ENCODE measurements at regions not wholly inside any gene's neighbourhood (a gene's known extent, or its start where the extent isn't known, plus 50 kb on each side); places are given as distances from the start of the nearest gene placed in this dataset.
A peak's percentile ranks its signal among the peaks of the same experiment; 100 is the strongest.
"Not testable (repeated sequence)": the region's sequence is repeated elsewhere in the genome, so short reads cannot be mapped to it uniquely, and the experiment has no call there.

- no peak overlapping the region for H2AFZ ChIP-seq (ENCODE audit: low read depth, low read length)
- no peak for TF ChIP-seq CTCF (IDR thresholded peaks at IDR 0.05; ENCODE audit: borderline replicate concordance, extremely low read depth, low read length, poor library complexity, severe bottlenecking)
- no peak for TF ChIP-seq EZH2 (IDR thresholded peaks at IDR 0.05; ENCODE audit: borderline replicate concordance, low read depth, low read length, severe bottlenecking)
Observed at GRCh38 chr3:106317141-106318055, 448.6 kb upstream of the CBLB start.

GRCh38 chr3:106321438-106321837 is 452.6 kb upstream of the CBLB start:
- not testable (repeated sequence) for H3K9me3 ChIP-seq (ENCODE audit: insufficient read depth, low read length, severe bottlenecking); H3K9ac ChIP-seq (ENCODE audit: low read depth, low read length); H3K4me3 ChIP-seq (ENCODE audit: low read depth in 1 of 2, low read length in 2 of 2); H3K4me2 ChIP-seq (ENCODE audit: insufficient read depth, low read length); H3K4me1 ChIP-seq (ENCODE audit: insufficient read depth, low read length); ATAC-seq (ENCODE audit: insufficient read depth, low read depth); H2AFZ ChIP-seq (ENCODE audit: low read depth, low read length); H3K36me3 ChIP-seq (ENCODE audit: insufficient read depth, low read length); H3K27me3 ChIP-seq (ENCODE audit: insufficient read depth, low read length, poor library complexity); H3K79me2 ChIP-seq (ENCODE audit: insufficient read depth, low read length); H4K20me1 ChIP-seq (ENCODE audit: insufficient read depth, low read length); DNase-seq; H3K27ac ChIP-seq (ENCODE audit: low read length)

More at GRCh38 chr3:106317141-106318055, 448.6 kb upstream of the CBLB start:
- Histone ChIP-seq H3K36me3 (ENCODE audit: insufficient read depth, low read length) (no peaks in the 10 kb centered on the region), H3K4me1 (ENCODE audit: insufficient read depth, low read length) (peaks cover 8% of the 10 kb centered on the region), H3K4me2 (ENCODE audit: insufficient read depth, low read length) (no peak overlapping the region), H3K9ac (ENCODE audit: low read depth, low read length) (no peak overlapping the region), H3K79me2 (ENCODE audit: insufficient read depth, low read length) (no peaks in the 10 kb centered on the region), H3K4me3 (ENCODE audit: low read depth in 1 of 2, low read length in 2 of 2) (no peak overlapping the region), H3K27ac (ENCODE audit: low read length) (no peak overlapping the region), H4K20me1 (ENCODE audit: insufficient read depth, low read length) (no peaks in the 10 kb centered on the region), H3K27me3 (ENCODE audit: insufficient read depth, low read length, poor library complexity) (no peaks in the 10 kb centered on the region), H3K9me3 (ENCODE audit: insufficient read depth, low read length, severe bottlenecking) (no peaks in the 10 kb centered on the region)
- ATAC-seq (ENCODE audit: insufficient read depth, low read depth) (peak; percentile 98), DNase-seq (peak; percentile 50)

DNA sequence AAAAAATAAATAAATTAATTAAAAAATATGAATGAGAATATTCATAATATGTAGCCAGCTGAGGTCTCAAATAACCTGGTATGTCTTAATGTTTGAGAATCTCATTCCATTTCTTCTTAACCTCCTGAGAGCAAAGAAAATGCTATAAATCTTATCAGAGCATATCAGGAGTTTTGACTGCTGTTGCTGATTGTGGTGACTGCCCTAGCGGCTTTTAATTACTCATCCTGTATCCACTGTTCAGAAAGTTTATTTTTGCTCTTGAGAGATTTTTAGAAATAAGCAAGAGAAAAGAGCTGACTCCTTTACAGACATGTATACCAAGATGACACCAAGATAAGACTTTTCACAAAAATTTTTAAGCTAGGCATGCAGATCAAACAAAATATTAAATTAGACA is 454.8 kb upstream of the CBLB start:
- Histone ChIP-seq H3K27me3 (ENCODE audit: insufficient read depth, low read length, poor library complexity) (no peaks in the 10 kb centered on the region), H3K9me3 (ENCODE audit: insufficient read depth, low read length, severe bottlenecking) (peaks cover 10% of the 10 kb centered on the region), H2AFZ (ENCODE audit: low read depth, low read length) (no peak overlapping the region), H3K79me2 (ENCODE audit: insufficient read depth, low read length) (no peaks in the 10 kb centered on the region), H3K36me3 (ENCODE audit: insufficient read depth, low read length) (no peaks in the 10 kb centered on the region), H3K4me3 (ENCODE audit: low read depth in 1 of 2, low read length in 2 of 2) (no peak overlapping the region), H3K9ac (ENCODE audit: low read depth, low read length) (no peak overlapping the region), H3K4me1 (ENCODE audit: insufficient read depth, low read length) (peaks cover 11% of the 10 kb centered on the region), H3K4me2 (ENCODE audit: insufficient read depth, low read length) (no peak overlapping the region), H4K20me1 (ENCODE audit: insufficient read depth, low read length) (no peaks in the 10 kb centered on the region), H3K27ac (ENCODE audit: low read length) (no peak overlapping the region)
- DNase-seq (no peak), ATAC-seq (ENCODE audit: insufficient read depth, low read depth) (no peak)
- TF ChIP-seq EZH2 (IDR thresholded peaks at IDR 0.05; ENCODE audit: borderline replicate concordance, low read depth, low read length, severe bottlenecking) (no peak), CTCF (IDR thresholded peaks at IDR 0.05; ENCODE audit: borderline replicate concordance, extremely low read depth, low read length, poor library complexity, severe bottlenecking) (no peak)

DNA sequence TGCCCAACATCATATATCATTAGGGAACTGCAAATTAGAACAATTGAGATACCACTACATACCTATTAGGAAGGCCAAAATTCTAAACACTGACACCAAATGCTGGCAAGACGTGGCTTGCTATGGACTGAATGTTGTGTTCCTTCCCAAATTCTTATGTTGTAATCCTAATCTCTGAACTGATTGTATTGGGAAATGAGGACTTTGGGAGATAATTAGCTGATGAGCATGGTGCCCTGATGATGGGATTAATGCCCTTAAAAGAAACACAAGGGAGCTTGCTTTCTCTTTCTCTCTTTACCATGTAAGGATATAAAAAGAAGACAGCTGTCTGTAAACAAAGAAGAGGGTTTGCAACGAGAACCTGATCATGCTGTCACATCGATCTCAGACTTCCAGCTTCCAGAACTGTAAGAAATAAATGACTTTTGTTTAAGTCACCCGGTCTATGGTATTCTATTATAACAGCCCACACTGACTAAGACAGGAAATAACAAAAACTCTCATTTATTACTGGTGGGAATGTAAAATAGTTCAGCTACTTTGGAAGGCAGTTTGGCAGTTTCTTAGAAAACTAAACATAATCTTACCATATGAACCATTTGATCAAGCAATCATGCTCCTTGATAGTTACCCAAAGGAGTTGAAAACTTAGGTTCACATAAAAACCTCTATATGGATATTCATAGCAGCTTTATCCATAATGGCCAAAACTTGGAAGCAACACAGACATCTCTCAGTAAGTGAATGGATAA is 458.3 kb upstream of the CBLB start:
- no peaks in the 10 kb centered on the region for H3K36me3 ChIP-seq (ENCODE audit: insufficient read depth, low read length)
- peak; percentile 47; the same call in 1 of the 3 replicates for ATAC-seq (ENCODE audit: insufficient read depth, low read depth)
- H3K9me3 ChIP-seq (ENCODE audit: insufficient read depth, low read length, severe bottlenecking): peaks cover 10% of the 10 kb centered on the region
- no peak overlapping the region for H3K9ac ChIP-seq (ENCODE audit: low read depth, low read length)
- no peak for DNase-seq
- peaks cover 11% of the 10 kb centered on the region for H3K4me1 ChIP-seq (ENCODE audit: insufficient read depth, low read length)
- H3K79me2 ChIP-seq (ENCODE audit: insufficient read depth, low read length): no peaks in the 10 kb centered on the region
- H3K27me3 ChIP-seq (ENCODE audit: insufficient read depth, low read length, poor library complexity): no peaks in the 10 kb centered on the region
- H4K20me1 ChIP-seq (ENCODE audit: insufficient read depth, low read length): no peaks in the 10 kb centered on the region
- peak overlapping the region; percentile 21; the same call in 1 of the 2 replicates for H2AFZ ChIP-seq (ENCODE audit: low read depth, low read length)
- H3K4me3 ChIP-seq (ENCODE audit: low read depth in 1 of 2, low read length in 2 of 2): no peak overlapping the region
- TF ChIP-seq EZH2 (IDR thresholded peaks at IDR 0.05; ENCODE audit: borderline replicate concordance, low read depth, low read length, severe bottlenecking): no peak
- no peak for TF ChIP-seq CTCF (IDR thresholded peaks at IDR 0.05; ENCODE audit: borderline replicate concordance, extremely low read depth, low read length, poor library complexity, severe bottlenecking)
- H3K27ac ChIP-seq (ENCODE audit: low read length): no peak overlapping the region
- H3K4me2 ChIP-seq (ENCODE audit: insufficient read depth, low read length): no peak overlapping the region
